ENCODE measurements at regions not wholly inside any gene's neighbourhood (a gene's known extent, or its start where the extent isn't known, plus 50 kb on each side); places are given as distances from the start of the nearest gene placed in this dataset.

GRCh38 chr3:145842294-145842902 is 318.6 kb downstream of the PLOD2 start:
- TF ChIP-seq EGR1 (IDR thresholded peaks at IDR 0.05) (no peak), RAD21 (IDR thresholded peaks at IDR 0.05; ENCODE audit: low read depth) (no peak), USF1 (IDR thresholded peaks at IDR 0.05) (no peak), CEBPB (IDR thresholded peaks at IDR 0.05) (no peak), TAF1 (IDR thresholded peaks at IDR 0.05; ENCODE audit: low read depth) (no peak), CREB1 (IDR thresholded peaks at IDR 0.05; ENCODE audit: low read depth) (no peak), TEAD4 (IDR thresholded peaks at IDR 0.05) (no peak), TCF12 (IDR thresholded peaks at IDR 0.05; ENCODE audit: low read depth) (no peak), NFIC (IDR thresholded peaks at IDR 0.05) (no peak), YY1 (IDR thresholded peaks at IDR 0.05; ENCODE audit: low read depth) (no peak), ZBTB7A (IDR thresholded peaks at IDR 0.05; ENCODE audit: low read depth) (no peak), REST (IDR thresholded peaks at IDR 0.05; ENCODE audit: low read depth) (no peak), FOXM1 (IDR thresholded peaks at IDR 0.05; ENCODE audit: borderline replicate concordance, low read depth) (no peak), EP300 (IDR thresholded peaks at IDR 0.05; ENCODE audit: borderline replicate concordance) (no peak)

GRCh38 chr3:145843561-145843960 is 317.4 kb downstream of the PLOD2 start:
- TF ChIP-seq EGR1 (IDR thresholded peaks at IDR 0.05) = no peak
- no peak for TF ChIP-seq REST (IDR thresholded peaks at IDR 0.05; ENCODE audit: low read depth)
- TF ChIP-seq EP300 (IDR thresholded peaks at IDR 0.05; ENCODE audit: borderline replicate concordance) = no peak
- no peak for TF ChIP-seq TCF12 (IDR thresholded peaks at IDR 0.05; ENCODE audit: low read depth)
- no peak for TF ChIP-seq ZBTB7A (IDR thresholded peaks at IDR 0.05; ENCODE audit: low read depth)
- TF ChIP-seq CREB1 (IDR thresholded peaks at IDR 0.05; ENCODE audit: low read depth) = no peak
- TF ChIP-seq TAF1 (IDR thresholded peaks at IDR 0.05; ENCODE audit: low read depth) = no peak
- TF ChIP-seq RAD21 (IDR thresholded peaks at IDR 0.05; ENCODE audit: low read depth) = no peak
- TF ChIP-seq MAX (IDR thresholded peaks at IDR 0.05) = no peak

GRCh38 chr3:145849115-145849514 is 311.9 kb downstream of the PLOD2 start:
- no peak for TF ChIP-seq TCF12 (IDR thresholded peaks at IDR 0.05; ENCODE audit: low read depth)

GRCh38 chr3:145854499-145854898 is 306.5 kb downstream of the PLOD2 start:
- no peak for TF ChIP-seq NFIC (IDR thresholded peaks at IDR 0.05)
- no peak for TF ChIP-seq FOXM1 (IDR thresholded peaks at IDR 0.05; ENCODE audit: borderline replicate concordance, low read depth)
- no peak for TF ChIP-seq TCF12 (IDR thresholded peaks at IDR 0.05; ENCODE audit: low read depth)
- TF ChIP-seq YY1 (IDR thresholded peaks at IDR 0.05; ENCODE audit: low read depth) = no peak
- no peak for TF ChIP-seq USF1 (IDR thresholded peaks at IDR 0.05)
- no peak for TF ChIP-seq TEAD4 (IDR thresholded peaks at IDR 0.05)
- no peak for TF ChIP-seq REST (IDR thresholded peaks at IDR 0.05; ENCODE audit: low read depth)
- TF ChIP-seq RAD21 (IDR thresholded peaks at IDR 0.05; ENCODE audit: low read depth) = no peak

DNA sequence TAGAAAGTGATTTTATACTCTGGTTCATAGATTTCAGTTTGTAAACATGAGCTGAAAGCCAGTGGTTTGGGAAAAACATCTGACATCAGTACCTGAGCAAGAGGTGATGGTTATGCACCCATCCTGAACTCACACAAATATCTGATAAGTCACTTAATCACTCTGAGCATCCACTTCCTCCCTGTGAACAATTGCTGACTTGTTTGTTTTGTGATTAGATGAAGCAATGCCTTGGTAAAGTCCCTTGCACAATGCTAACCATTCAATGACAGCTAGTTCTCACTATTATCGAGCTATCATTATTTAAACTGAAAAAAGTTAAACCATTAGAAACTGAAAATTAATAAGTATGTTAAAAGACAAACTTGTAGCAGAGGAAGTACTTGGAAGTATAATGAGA is 303.0 kb downstream of the PLOD2 start:
- TF ChIP-seq REST (IDR thresholded peaks at IDR 0.05; ENCODE audit: low read depth) = no peak
- TF ChIP-seq NFIC (IDR thresholded peaks at IDR 0.05) = no peak
- no peak for TF ChIP-seq USF1 (IDR thresholded peaks at IDR 0.05)
- no peak for TF ChIP-seq CEBPB (IDR thresholded peaks at IDR 0.05)
- TF ChIP-seq TEAD4 (IDR thresholded peaks at IDR 0.05) = no peak
- TF ChIP-seq CREB1 (IDR thresholded peaks at IDR 0.05; ENCODE audit: low read depth) = no peak
- no peak for TF ChIP-seq EP300 (IDR thresholded peaks at IDR 0.05; ENCODE audit: borderline replicate concordance)
- TF ChIP-seq EGR1 (IDR thresholded peaks at IDR 0.05) = no peak
